Activated B cell treated with CpG ODN at 0.5 μM for 24 hours (primary cell): ENCODE measurements at regions not wholly inside any gene's neighbourhood (a gene's known extent, or its start where the extent isn't known, plus 50 kb on each side); places are given as distances from the start of the nearest gene placed in this dataset.

Experiments
- ATAC-seq: fragments of 200-7000 bp; cut with Tn5 transposase; one replicate; pipeline ENCODE4 v1.10.0; 2021; ENCODE audit warnings: low read depth, mild to moderate bottlenecking, moderate library complexity
- CTCF ChIA-PET: fragments of 350-600 bp; sonication (Branson Sonifier 250); formaldehyde crosslinking; loops from one replicate; lab custom pipeline; 2021; ENCODE audit warnings: antibody characterized with exemption; lab: Charles Lee
- POLR2A ChIA-PET: fragments of 350-600 bp; sonication (Branson Sonifier 250); formaldehyde crosslinking; loops from one replicate; lab custom pipeline; 2021; ENCODE audit warnings: antibody characterized with exemption; lab: Charles Lee
- DNase-seq: peaks from one replicate; pipeline ENCODE4 v3.0.0; 2022
- H3K27ac Mint-ChIP-seq: one replicate; pipeline ENCODE4 v1.8.0; 2020; ENCODE audit warnings: mixed read lengths
- H3K27me3 Mint-ChIP-seq: one replicate; pipeline ENCODE4 v1.8.0; 2021; ENCODE audit warnings: mixed read lengths
- H3K36me3 Mint-ChIP-seq: one replicate; pipeline ENCODE4 v1.8.0; 2021; ENCODE audit warnings: low read depth, mixed read lengths
- H3K4me1 Mint-ChIP-seq: one replicate; pipeline ENCODE4 v1.8.0; 2021; ENCODE audit warnings: mixed read lengths
- H3K4me3 Mint-ChIP-seq: one replicate; pipeline ENCODE4 v1.8.0; 2020; ENCODE audit warnings: mild to moderate bottlenecking, mixed read lengths
- H3K9me3 Mint-ChIP-seq: one replicate; pipeline ENCODE4 v1.8.0; 2020; ENCODE audit warnings: mixed read lengths
- CTCF ChIP-seq: fragments of 200-600 bp; IDR thresholded peaks from one replicate; pipeline ENCODE4 v1.8.0; 2022; ENCODE audit warnings: antibody characterized with exemption, mild to moderate bottlenecking
- intact Hi-C: fragments of 100-400 bp; cut with micrococcal nuclease; formaldehyde crosslinking; loops from one replicate; pipeline ENCODE4 v1.15.1; 2024

GRCh38 chr15:47983533-47983932, 137.3 kb upstream of the SLC24A5 start:
- no peaks in the 10 kb centered on the region for H3K4me1 Mint-ChIP-seq
- intact Hi-C loops = no loop called here
- ChIA-PET CTCF (no interaction called here), POLR2A (no interaction called here)
- H3K27me3 Mint-ChIP-seq = peaks cover 3% of the 10 kb centered on the region
- H3K27ac Mint-ChIP-seq = no peak overlapping the region
- ATAC-seq (no peak), DNase-seq (no peak)
- no peak for TF ChIP-seq CTCF
- H3K9me3 Mint-ChIP-seq = no peaks in the 10 kb centered on the region
- no peak overlapping the region for H3K4me3 Mint-ChIP-seq
- H3K36me3 Mint-ChIP-seq = no peaks in the 10 kb centered on the region

GRCh38 chr15:47985568-47985967, 135.2 kb upstream of the SLC24A5 start:
- H3K4me1 Mint-ChIP-seq = no peaks in the 10 kb centered on the region
- no peak overlapping the region for H3K4me3 Mint-ChIP-seq
- ATAC-seq (no peak), DNase-seq (no peak)
- intact Hi-C loops = no loop called here
- H3K36me3 Mint-ChIP-seq = no peaks in the 10 kb centered on the region
- TF ChIP-seq CTCF = no peak
- H3K9me3 Mint-ChIP-seq = no peaks in the 10 kb centered on the region
- ChIA-PET CTCF (interaction anchor here (1.0 kb wide), 1 partner anchor 790 kb away, joined by 3 read pairs; no protein-coding TSS in a partner anchor), POLR2A (no interaction called here)
- no peak overlapping the region for H3K27ac Mint-ChIP-seq
- peaks cover 2% of the 10 kb centered on the region for H3K27me3 Mint-ChIP-seq

- no peak for DNase-seq
- no peak overlapping the region for H3K4me3 Mint-ChIP-seq
- no peaks in the 10 kb centered on the region for H3K9me3 Mint-ChIP-seq
- intact Hi-C loops = no loop called here
- ChIA-PET POLR2A (no interaction called here), CTCF (interaction anchor here (0.8 to 2.6 kb wide), 7 partner anchors 12 to 1678 kb away, joined by 3 to 23 read pairs (median 6); no protein-coding TSS in a partner anchor)
- H3K27ac Mint-ChIP-seq = no peak overlapping the region
- H3K36me3 Mint-ChIP-seq = no peaks in the 10 kb centered on the region
- no peaks in the 10 kb centered on the region for H3K4me1 Mint-ChIP-seq
- no peak for TF ChIP-seq CTCF
- no peak for ATAC-seq
- peaks cover 2% of the 10 kb centered on the region for H3K27me3 Mint-ChIP-seq
Observed at GRCh38 chr15:47987461-47987860, 133.3 kb upstream of the SLC24A5 start.

GRCh38 chr15:47987908-47988532, 132.8 kb upstream of the SLC24A5 start:
- ChIA-PET CTCF (interaction anchor here (0.8 to 2.6 kb wide), 7 partner anchors 12 to 1679 kb away, joined by 3 to 23 read pairs (median 6); no protein-coding TSS in a partner anchor), POLR2A (no interaction called here)
- Mint-ChIP-seq H3K9me3 (no peaks in the 10 kb centered on the region), H3K36me3 (no peaks in the 10 kb centered on the region), H3K27ac (no peak overlapping the region), H3K4me1 (no peaks in the 10 kb centered on the region), H3K27me3 (peaks cover 2% of the 10 kb centered on the region), H3K4me3 (no peak overlapping the region)
- TF ChIP-seq CTCF = no peak
- intact Hi-C loops = loop anchor here (1.0 kb wide), 1 partner anchor 277 kb away; no protein-coding TSS in a partner anchor
- no peak for ATAC-seq
- no peak for DNase-seq

- no peak for ATAC-seq
- no peak for TF ChIP-seq CTCF
- Mint-ChIP-seq H3K4me1 (no peaks in the 10 kb centered on the region), H3K9me3 (no peaks in the 10 kb centered on the region), H3K27ac (no peak overlapping the region), H3K4me3 (no peak overlapping the region), H3K27me3 (peaks cover 2% of the 10 kb centered on the region), H3K36me3 (no peaks in the 10 kb centered on the region)
- POLR2A ChIA-PET = no interaction called here
- no peak for DNase-seq
- intact Hi-C loops = loop anchor here (1.0 kb wide), 1 partner anchor 277 kb away; no protein-coding TSS in a partner anchor
- CTCF ChIA-PET = interaction anchor here (1.3 to 2.6 kb wide), 5 partner anchors 277 to 1679 kb away, joined by 4 to 23 read pairs (median 7); no protein-coding TSS in a partner anchor
Observed at GRCh38 chr15:47988564-47988963, 132.2 kb upstream of the SLC24A5 start.
